DMS53 (cell line): ENCODE measurements at regions not wholly inside any gene's neighbourhood (a gene's known extent, or its start where the extent isn't known, plus 50 kb on each side); places are given as distances from the start of the nearest gene placed in this dataset.
A peak's percentile ranks its signal among the peaks of the same experiment; 100 is the strongest.
"Not testable (repeated sequence)": the region's sequence is repeated elsewhere in the genome, so short reads cannot be mapped to it uniquely, and the experiment has no call there.

ENCODE experiments used
- DNase-seq: peaks from one replicate; lab custom pipeline; 2025; lab: John Stamatoyannopoulos, UW

- no peak for DNase-seq
Measured at GRCh38 chr7:114806590-114807162, 115.2 kb upstream of the MDFIC start.

GRCh38 chr7:114812570-114812969 is 109.3 kb upstream of the MDFIC start:
- DNase-seq = no peak

GRCh38 chr7:114813624-114814023 is 108.3 kb upstream of the MDFIC start:
- no peak for DNase-seq

GRCh38 chr7:114817036-114817435 is 104.9 kb upstream of the MDFIC start:
- not testable (repeated sequence) for DNase-seq

- DNase-seq = no peak
Measured at GRCh38 chr7:114818501-114818900, 103.4 kb upstream of the MDFIC start.

- peak; percentile 34 for DNase-seq
Measured at GRCh38 chr7:114819616-114820362, 102.1 kb upstream of the MDFIC start.

- DNase-seq = no peak
Measured at GRCh38 chr7:114821030-114821900, 100.6 kb upstream of the MDFIC start.

GRCh38 chr7:114822131-114822530 is 99.8 kb upstream of the MDFIC start:
- DNase-seq = no peak

- DNase-seq = no peak
Measured at GRCh38 chr7:114822844-114823243, 99.0 kb upstream of the MDFIC start.

- DNase-seq = no peak
Measured at GRCh38 chr7:114823290-114823689, 98.6 kb upstream of the MDFIC start.

- DNase-seq = peak; percentile 18
Measured at GRCh38 chr7:114825423-114825951, 96.4 kb upstream of the MDFIC start.

GRCh38 chr7:114830952-114831351 is 90.9 kb upstream of the MDFIC start:
- DNase-seq = no peak

- DNase-seq = no peak
Measured at GRCh38 chr7:114832906-114833595, 88.8 kb upstream of the MDFIC start.

- DNase-seq = no peak
Measured at GRCh38 chr7:114835303-114835702, 86.6 kb upstream of the MDFIC start.

GRCh38 chr7:114835861-114836260 is 86.0 kb upstream of the MDFIC start:
- DNase-seq = no peak

GRCh38 chr7:114842551-114843065 is 79.3 kb upstream of the MDFIC start:
- no peak for DNase-seq

GRCh38 chr7:114843102-114843501 is 78.8 kb upstream of the MDFIC start:
- DNase-seq = no peak

GRCh38 chr7:114851406-114852061 is 70.4 kb upstream of the MDFIC start:
- peak; percentile 9 for DNase-seq

- no peak for DNase-seq
Measured at GRCh38 chr7:114852293-114852692, 69.6 kb upstream of the MDFIC start.

GRCh38 chr7:114853189-114853588 is 68.7 kb upstream of the MDFIC start:
- no peak for DNase-seq

- no peak for DNase-seq
Measured at GRCh38 chr7:114854369-114854768, 67.5 kb upstream of the MDFIC start.
